Mammary epithelial cell (primary cell): ENCODE measurements at regions not wholly inside any gene's neighbourhood (a gene's known extent, or its start where the extent isn't known, plus 50 kb on each side); places are given as distances from the start of the nearest gene placed in this dataset.

Source experiments
- EZH2 ChIP-seq: IDR thresholded peaks from 2 replicates; pipeline ENCODE4 v1.6.1; 2012; ENCODE audit warnings: low read length, inconsistent platforms, borderline replicate concordance
- TF ChIP-seq, protein P1 (sequence below), 2 donors: IDR thresholded peaks in 1 of 2; conservative IDR thresholded peaks in 1 of 2; 2 replicates each; pipeline ENCODE4 v1.5.1; 2011 to 2012; ENCODE audit warnings: inconsistent platforms in 2 of 2, low read length in 2 of 2, mild to moderate bottlenecking in 2 of 2, control low read depth in 1 of 2, low read depth in 1 of 2; ENCODE audit not compliant: insufficient read depth in 1 of 2; ENCODE audit errors: extremely low read depth in 1 of 2

DNA sequence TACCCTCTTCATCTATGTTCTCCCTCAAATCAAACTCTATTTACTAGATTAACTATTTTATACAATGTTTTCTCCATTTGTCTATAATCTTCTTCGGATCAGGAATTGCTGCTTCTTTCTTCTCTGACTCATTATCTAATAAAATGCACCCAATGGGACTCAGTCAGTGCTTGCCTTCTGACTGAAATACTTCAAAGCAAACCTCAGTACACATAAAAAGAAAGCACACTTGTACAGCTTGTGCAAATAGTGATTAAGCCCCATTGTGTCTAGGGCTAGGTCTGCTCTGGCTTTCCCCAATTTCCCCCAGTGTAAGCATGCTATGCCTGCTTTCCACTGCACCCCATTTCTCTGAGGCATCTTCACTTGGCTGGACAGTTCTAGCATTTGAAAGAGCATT lies 118.6 kb upstream of the C11orf87 start:
- TF ChIP-seq, protein P1, sequence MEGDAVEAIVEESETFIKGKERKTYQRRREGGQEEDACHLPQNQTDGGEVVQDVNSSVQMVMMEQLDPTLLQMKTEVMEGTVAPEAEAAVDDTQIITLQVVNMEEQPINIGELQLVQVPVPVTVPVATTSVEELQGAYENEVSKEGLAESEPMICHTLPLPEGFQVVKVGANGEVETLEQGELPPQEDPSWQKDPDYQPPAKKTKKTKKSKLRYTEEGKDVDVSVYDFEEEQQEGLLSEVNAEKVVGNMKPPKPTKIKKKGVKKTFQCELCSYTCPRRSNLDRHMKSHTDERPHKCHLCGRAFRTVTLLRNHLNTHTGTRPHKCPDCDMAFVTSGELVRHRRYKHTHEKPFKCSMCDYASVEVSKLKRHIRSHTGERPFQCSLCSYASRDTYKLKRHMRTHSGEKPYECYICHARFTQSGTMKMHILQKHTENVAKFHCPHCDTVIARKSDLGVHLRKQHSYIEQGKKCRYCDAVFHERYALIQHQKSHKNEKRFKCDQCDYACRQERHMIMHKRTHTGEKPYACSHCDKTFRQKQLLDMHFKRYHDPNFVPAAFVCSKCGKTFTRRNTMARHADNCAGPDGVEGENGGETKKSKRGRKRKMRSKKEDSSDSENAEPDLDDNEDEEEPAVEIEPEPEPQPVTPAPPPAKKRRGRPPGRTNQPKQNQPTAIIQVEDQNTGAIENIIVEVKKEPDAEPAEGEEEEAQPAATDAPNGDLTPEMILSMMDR (conservative IDR thresholded peaks at IDR 0.05 in 1 of 2, IDR thresholded peaks at IDR 0.05 in 1 of 2; ENCODE audit: extremely low read depth in 1 of 2, insufficient read depth in 1 of 2, low read depth in 1 of 2, low read length in 2 of 2) = no peak
- no peak for TF ChIP-seq EZH2
